DND-41 (cell line): ENCODE measurements at regions not wholly inside any gene's neighbourhood (a gene's known extent, or its start where the extent isn't known, plus 50 kb on each side); places are given as distances from the start of the nearest gene placed in this dataset.

Source experiments
- ATAC-seq: fragments of 200-7000 bp; cut with Tn5 transposase; 3 replicates; pipeline ENCODE4 v1.9.1; 2021; ENCODE audit warnings: low read depth; ENCODE audit not compliant: insufficient read depth
- DNase-seq: peaks from one replicate; pipeline ENCODE4 v3.0.0-alpha.2; 2020
- H2AFZ ChIP-seq: 2 replicates; pipeline ENCODE4 v1.6.0; 2012; ENCODE audit warnings: low read depth, low read length
- H3K27ac ChIP-seq: 2 replicates; pipeline ENCODE4 v1.5.1; 2012; ENCODE audit warnings: low read length, inconsistent platforms
- H3K27me3 ChIP-seq: fragments of 200-600 bp; sonication (generic); 2 replicates; pipeline ENCODE4 v1.6.0; 2012; ENCODE audit warnings: low read length, mild to moderate bottlenecking, inconsistent platforms; ENCODE audit not compliant: insufficient read depth, poor library complexity
- H3K36me3 ChIP-seq: 2 replicates; pipeline ENCODE4 v1.5.1; 2012; ENCODE audit warnings: low read length, inconsistent platforms; ENCODE audit not compliant: insufficient read depth
- H3K4me1 ChIP-seq: 2 replicates; pipeline ENCODE4 v1.5.1; 2012; ENCODE audit warnings: mild to moderate bottlenecking, low read length; ENCODE audit not compliant: insufficient read depth
- H3K4me2 ChIP-seq: 2 replicates; pipeline ENCODE4 v1.6.0; 2012; ENCODE audit warnings: mild to moderate bottlenecking, moderate library complexity, low read length, inconsistent platforms; ENCODE audit not compliant: insufficient read depth
- H3K4me3 ChIP-seq, 2 experiments: fragments of 200-600 bp in 1 of 2; shearing (Covaris generic) in 1 of 2; 2 replicates each; pipeline ENCODE4 v1.5.1; 2012 to 2016; ENCODE audit warnings: inconsistent platforms in 2 of 2, low read length in 2 of 2, mild to moderate bottlenecking in 2 of 2, low read depth in 1 of 2, moderate library complexity in 1 of 2
- H3K79me2 ChIP-seq: 2 replicates; pipeline ENCODE4 v1.6.0; 2012; ENCODE audit warnings: low read length, inconsistent platforms; ENCODE audit not compliant: insufficient read depth
- H3K9ac ChIP-seq: 2 replicates; pipeline ENCODE4 v1.6.0; 2012; ENCODE audit warnings: low read depth, mild to moderate bottlenecking, inconsistent platforms, low read length, moderate library complexity
- H3K9me3 ChIP-seq: 2 replicates; pipeline ENCODE4 v1.5.1; 2012; ENCODE audit warnings: low read length, moderate library complexity, mild to moderate bottlenecking, inconsistent platforms; ENCODE audit not compliant: insufficient read depth, severe bottlenecking
- H4K20me1 ChIP-seq: 2 replicates; pipeline ENCODE4 v1.6.0; 2012; ENCODE audit warnings: low read length; ENCODE audit not compliant: insufficient read depth
- CTCF ChIP-seq: IDR thresholded peaks from 2 replicates; pipeline ENCODE4 v1.5.1; 2012; ENCODE audit warnings: borderline replicate concordance, low read length, moderate library complexity, mild to moderate bottlenecking; ENCODE audit not compliant: poor library complexity, severe bottlenecking; ENCODE audit errors: extremely low read depth
- EZH2 ChIP-seq: IDR thresholded peaks from 3 replicates; pipeline ENCODE4 v1.6.1; 2012; ENCODE audit warnings: borderline replicate concordance, low read depth, mild to moderate bottlenecking, moderate library complexity, low read length, inconsistent platforms; ENCODE audit not compliant: severe bottlenecking

GRCh38 chrX:149284616-149285015 lies 220.5 kb downstream of the IDS start:
- Histone ChIP-seq H3K4me2 (no peak overlapping the region), H3K79me2 (no peaks in the 10 kb centered on the region), H3K4me1 (peaks cover 9% of the 10 kb centered on the region), H3K27me3 (no peaks in the 10 kb centered on the region), H3K27ac (no peak overlapping the region), H3K36me3 (no peaks in the 10 kb centered on the region), H3K9ac (no peak overlapping the region), H2AFZ (no peak overlapping the region), H3K4me3 (no peak overlapping the region), H4K20me1 (no peaks in the 10 kb centered on the region), H3K9me3 (no peaks in the 10 kb centered on the region)
- no peak for TF ChIP-seq EZH2
- TF ChIP-seq CTCF = no peak
- ATAC-seq (no peak), DNase-seq (no peak)

- no peak for ATAC-seq
- Histone ChIP-seq H3K36me3 (no peaks in the 10 kb centered on the region), H3K9me3 (no peaks in the 10 kb centered on the region), H3K9ac (no peak overlapping the region), H4K20me1 (no peaks in the 10 kb centered on the region), H3K4me3 (no peak overlapping the region), H2AFZ (no peak overlapping the region), H3K79me2 (no peaks in the 10 kb centered on the region), H3K27me3 (no peaks in the 10 kb centered on the region), H3K4me2 (no peak overlapping the region), H3K4me1 (peaks cover 9% of the 10 kb centered on the region), H3K27ac (no peak overlapping the region)
- TF ChIP-seq CTCF (no peak), EZH2 (no peak)
- no peak for DNase-seq
Observed at GRCh38 chrX:149283853-149284252, 221.3 kb downstream of the IDS start.

GRCh38 chrX:149282909-149283308 lies 222.2 kb downstream of the IDS start:
- Histone ChIP-seq H3K9ac (no peak overlapping the region), H3K36me3 (no peaks in the 10 kb centered on the region), H3K9me3 (no peaks in the 10 kb centered on the region), H3K27me3 (no peaks in the 10 kb centered on the region), H3K79me2 (no peaks in the 10 kb centered on the region), H4K20me1 (no peaks in the 10 kb centered on the region), H3K4me2 (no peak overlapping the region), H2AFZ (no peak overlapping the region), H3K4me1 (peaks cover 9% of the 10 kb centered on the region), H3K4me3 (no peak overlapping the region), H3K27ac (no peak overlapping the region)
- ATAC-seq (no peak), DNase-seq (no peak)
- TF ChIP-seq CTCF (no peak), EZH2 (no peak)

- H2AFZ ChIP-seq = no peak overlapping the region
- no peaks in the 10 kb centered on the region for H3K4me1 ChIP-seq
- no peaks in the 10 kb centered on the region for H3K9me3 ChIP-seq
- no peak overlapping the region for H3K4me2 ChIP-seq
- H3K79me2 ChIP-seq = no peaks in the 10 kb centered on the region
- DNase-seq = no peak
- no peaks in the 10 kb centered on the region for H4K20me1 ChIP-seq
- H3K4me3 ChIP-seq = no peak overlapping the region
- TF ChIP-seq EZH2 (no peak), CTCF (no peak)
- no peaks in the 10 kb centered on the region for H3K36me3 ChIP-seq
- no peak overlapping the region for H3K27ac ChIP-seq
- no peak overlapping the region for H3K9ac ChIP-seq
- H3K27me3 ChIP-seq = no peaks in the 10 kb centered on the region
- ATAC-seq = no peak
Observed at GRCh38 chrX:149280011-149280410, 225.1 kb downstream of the IDS start.
